ENCODE measurements at regions not wholly inside any gene's neighbourhood (a gene's known extent, or its start where the extent isn't known, plus 50 kb on each side); places are given as distances from the start of the nearest gene placed in this dataset.

DNA sequence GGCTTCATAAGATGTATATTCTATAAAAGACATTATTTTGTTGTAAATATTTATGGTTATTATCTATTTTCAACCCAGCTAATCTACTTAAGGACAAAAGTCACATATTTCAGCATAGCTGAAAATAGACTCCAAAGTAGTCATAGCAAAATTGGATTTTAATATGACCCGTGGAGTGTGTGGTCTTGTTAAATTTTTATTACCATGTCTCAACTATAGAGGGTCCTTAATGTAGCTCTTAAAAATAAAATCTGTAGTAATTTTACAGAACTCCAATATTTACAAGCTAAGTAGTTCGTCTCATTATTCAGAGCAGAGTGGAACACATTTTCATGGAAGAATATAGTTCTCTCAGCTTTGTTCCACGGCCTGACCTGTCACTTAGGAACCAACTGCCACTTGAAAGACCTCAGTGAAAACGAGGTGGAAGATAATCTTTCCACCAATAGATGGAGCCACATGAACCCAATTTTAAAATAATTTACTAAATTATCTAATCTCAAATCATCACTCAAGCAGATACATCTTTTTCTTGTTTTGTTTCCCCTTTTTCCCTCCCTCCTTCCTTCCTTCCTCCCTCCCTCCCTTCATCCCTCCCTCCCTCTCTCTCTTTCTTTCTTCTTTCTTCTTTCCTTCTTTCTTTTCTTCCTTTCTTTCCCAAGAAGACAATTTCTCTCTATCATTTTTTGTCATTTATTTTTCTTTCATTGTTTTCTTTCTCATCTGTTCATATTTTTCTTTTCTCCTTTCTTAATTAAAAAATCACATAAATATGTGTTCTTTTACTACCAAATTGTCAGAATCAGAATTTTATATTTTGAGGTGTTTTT lies 97.2 kb downstream of the CLDN1 start:
- peak; percentile 2 for DNase-seq
- no peaks in the 10 kb centered on the region for H4K20me1 ChIP-seq (ENCODE audit: insufficient read depth)
- no peak overlapping the region for H3K9ac ChIP-seq
- H3F3A ChIP-seq (replicated peaks; ENCODE audit: insufficient read depth): no peaks in the 10 kb centered on the region
- no peak overlapping the region for H2AFZ ChIP-seq (ENCODE audit: low read depth)
- H3K4me2 ChIP-seq: no peak overlapping the region
- no peak overlapping the region for H3K4me3 ChIP-seq (ENCODE audit: low read depth in 2 of 2, low read length in 1 of 2)
- H3K9me3 ChIP-seq: no peaks in the 10 kb centered on the region
- POLR2A ChIA-PET: no interaction called here
- H3K27ac ChIP-seq (ENCODE audit: low read depth in 2 of 2, low read length in 1 of 2): no peak overlapping the region
- CTCF ChIA-PET: interaction anchor here (0.6 to 1.4 kb wide), 9 partner anchors 10 to 264 kb away, joined by 3 to 5 read pairs (median 3); partner anchors contain the start of gene CLDN1
- WGBS (ENCODE audit: low lambda C conversion rate): 5% methylated on average over 4 of the region's 4 CpGs
- H3K4me1 ChIP-seq (ENCODE audit: control insufficient read depth in 1 of 2, insufficient read depth in 2 of 2, low read depth in 1 of 2, low read length in 1 of 2): peaks cover 0 to 3% of the 10 kb centered on the region in 2 experiments; a peak in 1 of 4 replicates
- TF ChIP-seq, protein P1, sequence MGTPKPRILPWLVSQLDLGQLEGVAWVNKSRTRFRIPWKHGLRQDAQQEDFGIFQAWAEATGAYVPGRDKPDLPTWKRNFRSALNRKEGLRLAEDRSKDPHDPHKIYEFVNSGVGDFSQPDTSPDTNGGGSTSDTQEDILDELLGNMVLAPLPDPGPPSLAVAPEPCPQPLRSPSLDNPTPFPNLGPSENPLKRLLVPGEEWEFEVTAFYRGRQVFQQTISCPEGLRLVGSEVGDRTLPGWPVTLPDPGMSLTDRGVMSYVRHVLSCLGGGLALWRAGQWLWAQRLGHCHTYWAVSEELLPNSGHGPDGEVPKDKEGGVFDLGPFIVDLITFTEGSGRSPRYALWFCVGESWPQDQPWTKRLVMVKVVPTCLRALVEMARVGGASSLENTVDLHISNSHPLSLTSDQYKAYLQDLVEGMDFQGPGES (IDR thresholded peaks at IDR 0.05; ENCODE audit: low read depth, low read length): no peak
- TF ChIP-seq SMC3 (IDR thresholded peaks at IDR 0.05; ENCODE audit: low read depth, low read length): peak; percentile 23; the same call in 1 of the 2 replicates
- TF ChIP-seq, protein P2, sequence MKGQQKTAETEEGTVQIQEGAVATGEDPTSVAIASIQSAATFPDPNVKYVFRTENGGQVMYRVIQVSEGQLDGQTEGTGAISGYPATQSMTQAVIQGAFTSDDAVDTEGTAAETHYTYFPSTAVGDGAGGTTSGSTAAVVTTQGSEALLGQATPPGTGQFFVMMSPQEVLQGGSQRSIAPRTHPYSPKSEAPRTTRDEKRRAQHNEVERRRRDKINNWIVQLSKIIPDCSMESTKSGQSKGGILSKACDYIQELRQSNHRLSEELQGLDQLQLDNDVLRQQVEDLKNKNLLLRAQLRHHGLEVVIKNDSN (IDR thresholded peaks at IDR 0.05; ENCODE audit: borderline replicate concordance, low read depth): no peak
- peak; percentile 38 for TF ChIP-seq RAD21 (IDR thresholded peaks at IDR 0.05; ENCODE audit: low read length)
- TF ChIP-seq, protein P3, sequence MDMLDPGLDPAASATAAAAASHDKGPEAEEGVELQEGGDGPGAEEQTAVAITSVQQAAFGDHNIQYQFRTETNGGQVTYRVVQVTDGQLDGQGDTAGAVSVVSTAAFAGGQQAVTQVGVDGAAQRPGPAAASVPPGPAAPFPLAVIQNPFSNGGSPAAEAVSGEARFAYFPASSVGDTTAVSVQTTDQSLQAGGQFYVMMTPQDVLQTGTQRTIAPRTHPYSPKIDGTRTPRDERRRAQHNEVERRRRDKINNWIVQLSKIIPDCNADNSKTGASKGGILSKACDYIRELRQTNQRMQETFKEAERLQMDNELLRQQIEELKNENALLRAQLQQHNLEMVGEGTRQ (IDR thresholded peaks at IDR 0.05; ENCODE audit: borderline replicate concordance, low read depth, low read length): no peak
- TF ChIP-seq, protein P4, sequence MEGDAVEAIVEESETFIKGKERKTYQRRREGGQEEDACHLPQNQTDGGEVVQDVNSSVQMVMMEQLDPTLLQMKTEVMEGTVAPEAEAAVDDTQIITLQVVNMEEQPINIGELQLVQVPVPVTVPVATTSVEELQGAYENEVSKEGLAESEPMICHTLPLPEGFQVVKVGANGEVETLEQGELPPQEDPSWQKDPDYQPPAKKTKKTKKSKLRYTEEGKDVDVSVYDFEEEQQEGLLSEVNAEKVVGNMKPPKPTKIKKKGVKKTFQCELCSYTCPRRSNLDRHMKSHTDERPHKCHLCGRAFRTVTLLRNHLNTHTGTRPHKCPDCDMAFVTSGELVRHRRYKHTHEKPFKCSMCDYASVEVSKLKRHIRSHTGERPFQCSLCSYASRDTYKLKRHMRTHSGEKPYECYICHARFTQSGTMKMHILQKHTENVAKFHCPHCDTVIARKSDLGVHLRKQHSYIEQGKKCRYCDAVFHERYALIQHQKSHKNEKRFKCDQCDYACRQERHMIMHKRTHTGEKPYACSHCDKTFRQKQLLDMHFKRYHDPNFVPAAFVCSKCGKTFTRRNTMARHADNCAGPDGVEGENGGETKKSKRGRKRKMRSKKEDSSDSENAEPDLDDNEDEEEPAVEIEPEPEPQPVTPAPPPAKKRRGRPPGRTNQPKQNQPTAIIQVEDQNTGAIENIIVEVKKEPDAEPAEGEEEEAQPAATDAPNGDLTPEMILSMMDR (IDR thresholded peaks at IDR 0.05): peak; percentile 65
- TF ChIP-seq NFIC (IDR thresholded peaks at IDR 0.05; ENCODE audit: borderline replicate concordance): no peak
- H3K9me2 ChIP-seq: no peaks in the 10 kb centered on the region
- no peaks in the 10 kb centered on the region for H3K27me3 ChIP-seq (ENCODE audit: insufficient read depth)
- H3K79me2 ChIP-seq (ENCODE audit: insufficient read depth): no peaks in the 10 kb centered on the region
- no peaks in the 10 kb centered on the region for H3K36me3 ChIP-seq (replicated peaks in 1 of 2; ENCODE audit: control insufficient read depth in 1 of 2, insufficient read depth in 2 of 2, low read length in 1 of 2)

DNA sequence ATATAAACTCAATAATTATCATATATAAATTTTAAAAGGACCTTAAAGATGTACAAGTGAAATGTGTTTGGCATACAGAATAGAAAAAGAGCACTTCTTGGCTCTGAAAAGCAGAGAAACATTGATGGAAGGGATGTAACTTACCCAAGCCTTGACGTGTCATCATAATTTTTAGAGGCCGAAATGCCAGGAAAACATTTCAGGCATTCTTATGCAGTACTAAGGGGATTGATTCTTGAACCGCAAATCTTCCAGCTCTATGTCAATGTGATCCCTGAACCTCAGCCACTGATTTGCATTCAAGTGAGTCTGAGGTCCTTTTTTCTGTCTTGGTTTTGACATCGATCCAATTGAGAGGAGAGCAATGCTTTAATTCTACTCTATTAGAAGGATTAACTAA lies 97.8 kb downstream of the CLDN1 start:
- no peaks in the 10 kb centered on the region for H3K27me3 ChIP-seq (ENCODE audit: insufficient read depth)
- ChIA-PET POLR2A (no interaction called here), CTCF (interaction anchor here (0.6 to 1.4 kb wide), 7 partner anchors 9 to 263 kb away, joined by 3 to 5 read pairs (median 4); partner anchors contain the start of gene CLDN1)
- TF ChIP-seq MEF2A (IDR thresholded peaks at IDR 0.05; ENCODE audit: borderline replicate concordance, low read depth) (no peak), GATA2 (CRISPR knock-in tag; IDR thresholded peaks at IDR 0.05) (no peak), TAF1 (IDR thresholded peaks at IDR 0.05; ENCODE audit: borderline replicate concordance, low read depth, low read length) (no peak), EP300 (IDR thresholded peaks at IDR 0.05; ENCODE audit: borderline replicate concordance in 1 of 2, low read depth in 1 of 2, low read length in 1 of 2) (no peak), RXRA (IDR thresholded peaks at IDR 0.05; ENCODE audit: borderline replicate concordance, low read depth) (no peak)
- TF ChIP-seq, protein P1 (IDR thresholded peaks at IDR 0.05; ENCODE audit: low read depth, low read length): no peak
- TF ChIP-seq, protein P5, sequence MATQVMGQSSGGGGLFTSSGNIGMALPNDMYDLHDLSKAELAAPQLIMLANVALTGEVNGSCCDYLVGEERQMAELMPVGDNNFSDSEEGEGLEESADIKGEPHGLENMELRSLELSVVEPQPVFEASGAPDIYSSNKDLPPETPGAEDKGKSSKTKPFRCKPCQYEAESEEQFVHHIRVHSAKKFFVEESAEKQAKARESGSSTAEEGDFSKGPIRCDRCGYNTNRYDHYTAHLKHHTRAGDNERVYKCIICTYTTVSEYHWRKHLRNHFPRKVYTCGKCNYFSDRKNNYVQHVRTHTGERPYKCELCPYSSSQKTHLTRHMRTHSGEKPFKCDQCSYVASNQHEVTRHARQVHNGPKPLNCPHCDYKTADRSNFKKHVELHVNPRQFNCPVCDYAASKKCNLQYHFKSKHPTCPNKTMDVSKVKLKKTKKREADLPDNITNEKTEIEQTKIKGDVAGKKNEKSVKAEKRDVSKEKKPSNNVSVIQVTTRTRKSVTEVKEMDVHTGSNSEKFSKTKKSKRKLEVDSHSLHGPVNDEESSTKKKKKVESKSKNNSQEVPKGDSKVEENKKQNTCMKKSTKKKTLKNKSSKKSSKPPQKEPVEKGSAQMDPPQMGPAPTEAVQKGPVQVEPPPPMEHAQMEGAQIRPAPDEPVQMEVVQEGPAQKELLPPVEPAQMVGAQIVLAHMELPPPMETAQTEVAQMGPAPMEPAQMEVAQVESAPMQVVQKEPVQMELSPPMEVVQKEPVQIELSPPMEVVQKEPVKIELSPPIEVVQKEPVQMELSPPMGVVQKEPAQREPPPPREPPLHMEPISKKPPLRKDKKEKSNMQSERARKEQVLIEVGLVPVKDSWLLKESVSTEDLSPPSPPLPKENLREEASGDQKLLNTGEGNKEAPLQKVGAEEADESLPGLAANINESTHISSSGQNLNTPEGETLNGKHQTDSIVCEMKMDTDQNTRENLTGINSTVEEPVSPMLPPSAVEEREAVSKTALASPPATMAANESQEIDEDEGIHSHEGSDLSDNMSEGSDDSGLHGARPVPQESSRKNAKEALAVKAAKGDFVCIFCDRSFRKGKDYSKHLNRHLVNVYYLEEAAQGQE (IDR thresholded peaks at IDR 0.05; ENCODE audit: low read depth, low read length): no peak

More for the DNA sequence above, 97.8 kb downstream of the CLDN1 start:
- Histone ChIP-seq H3K36me3 (replicated peaks in 1 of 2; ENCODE audit: control insufficient read depth in 1 of 2, insufficient read depth in 2 of 2, low read length in 1 of 2) (no peaks in the 10 kb centered on the region), H3K9me2 (no peaks in the 10 kb centered on the region), H3K27ac (ENCODE audit: low read depth in 2 of 2, low read length in 1 of 2) (no peak overlapping the region), H3K79me2 (ENCODE audit: insufficient read depth) (no peaks in the 10 kb centered on the region), H3K9ac (no peak overlapping the region), H3K4me3 (ENCODE audit: low read depth in 2 of 2, low read length in 1 of 2) (no peak overlapping the region), H3F3A (replicated peaks; ENCODE audit: insufficient read depth) (no peaks in the 10 kb centered on the region), H3K9me3 (no peaks in the 10 kb centered on the region), H3K4me2 (no peak overlapping the region), H4K20me1 (ENCODE audit: insufficient read depth) (no peaks in the 10 kb centered on the region), H3K4me1 (ENCODE audit: control insufficient read depth in 1 of 2, insufficient read depth in 2 of 2, low read depth in 1 of 2, low read length in 1 of 2) (no peaks in the 10 kb centered on the region), H2AFZ (ENCODE audit: low read depth) (no peak overlapping the region)
- no peak for DNase-seq
- 17% methylated on average over 4 of the region's 4 CpGs for WGBS (ENCODE audit: low lambda C conversion rate)

Measured in SK-N-SH (cell line).